Right atrium auricular region (tissue), 2 donors: ENCODE measurements at regions not wholly inside any gene's neighbourhood (a gene's known extent, or its start where the extent isn't known, plus 50 kb on each side); places are given as distances from the start of the nearest gene placed in this dataset.

Source experiments
- DNase-seq: peaks from one replicate; pipeline ENCODE4 v3.0.0-alpha.2; 2019; ENCODE audit warnings: low spot score
- H3K27ac ChIP-seq, 2 donors: fragments of 200-600 bp; sonication (generic); 1 replicate in 1 of 2; 2 replicates in 1 of 2; pipeline ENCODE4 v1.5.1; 2016 to 2019
- H3K27me3 ChIP-seq, 2 donors: fragments of 200-600 bp; sonication (generic); one replicate each; pipeline versions ENCODE4 v1.5.1 to v1.6.0; 2017 to 2019
- H3K36me3 ChIP-seq: fragments of 200-600 bp; sonication (generic); one replicate; pipeline ENCODE4 v1.5.1; 2016
- H3K4me1 ChIP-seq, 2 donors: fragments of 200-600 bp; sonication (generic); one replicate each; pipeline versions ENCODE4 v1.5.1 to v1.6.0; 2017 to 2019
- H3K4me3 ChIP-seq, 2 donors: fragments of 200-600 bp; sonication (generic); 1 replicate in 1 of 2; 2 replicates in 1 of 2; pipeline ENCODE4 v1.5.1; 2017 to 2019; ENCODE audit warnings: mild to moderate bottlenecking in 1 of 2, moderate library complexity in 1 of 2
- H3K9me3 ChIP-seq, 2 donors: fragments of 200-600 bp; sonication (generic); one replicate each; pipeline ENCODE4 v1.5.1; 2019
- CTCF ChIP-seq, 2 donors: fragments of 200-600 bp; sonication (generic); IDR thresholded peaks; one replicate each; pipeline ENCODE4 v1.5.1; 2019; ENCODE audit warnings: antibody characterized with exemption in 2 of 2

DNA sequence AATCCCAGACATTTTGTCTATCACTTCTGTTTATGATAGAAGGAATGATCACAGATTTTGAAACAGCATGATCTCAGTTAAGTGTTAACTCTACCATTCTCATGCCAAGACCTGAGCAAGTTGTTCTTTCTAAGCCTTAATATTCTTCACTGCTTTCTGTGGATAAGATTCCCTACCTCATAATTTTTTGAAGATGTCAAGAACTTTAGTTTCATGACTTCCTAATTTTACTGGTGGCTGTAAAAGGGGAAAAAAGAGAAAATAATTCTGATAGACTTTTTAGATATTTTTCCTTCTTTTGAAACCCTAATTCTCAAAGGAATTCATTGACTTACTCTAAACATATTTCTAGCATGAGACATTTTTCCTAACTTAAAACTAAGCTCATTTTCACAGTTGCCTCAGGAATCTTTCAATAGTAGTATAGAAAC, 520.0 kb upstream of the LUZP2 start:
- H3K27ac ChIP-seq, result no peak overlapping the region
- no peaks in the 10 kb centered on the region for H3K4me1 ChIP-seq
- no peak overlapping the region for H3K4me3 ChIP-seq
- no peak for TF ChIP-seq CTCF (IDR thresholded peaks at IDR 0.05)
- H3K27me3 ChIP-seq, result no peaks in the 10 kb centered on the region
- no peaks in the 10 kb centered on the region for H3K9me3 ChIP-seq
- H3K36me3 ChIP-seq, result no peaks in the 10 kb centered on the region
- no peak for DNase-seq

GRCh38 chr11:23988381-23989006, 508.4 kb upstream of the LUZP2 start:
- H3K9me3 ChIP-seq, result no peaks in the 10 kb centered on the region
- no peaks in the 10 kb centered on the region for H3K4me1 ChIP-seq
- DNase-seq, result no peak
- H3K4me3 ChIP-seq, result no peak overlapping the region
- no peak for TF ChIP-seq CTCF (IDR thresholded peaks at IDR 0.05)
- no peaks in the 10 kb centered on the region for H3K27me3 ChIP-seq
- no peaks in the 10 kb centered on the region for H3K36me3 ChIP-seq
- H3K27ac ChIP-seq, result no peak overlapping the region

- no peak for DNase-seq
These were observed 506.3 kb upstream of the LUZP2 start for GRCh38 chr11:23990346-23991164.

DNA sequence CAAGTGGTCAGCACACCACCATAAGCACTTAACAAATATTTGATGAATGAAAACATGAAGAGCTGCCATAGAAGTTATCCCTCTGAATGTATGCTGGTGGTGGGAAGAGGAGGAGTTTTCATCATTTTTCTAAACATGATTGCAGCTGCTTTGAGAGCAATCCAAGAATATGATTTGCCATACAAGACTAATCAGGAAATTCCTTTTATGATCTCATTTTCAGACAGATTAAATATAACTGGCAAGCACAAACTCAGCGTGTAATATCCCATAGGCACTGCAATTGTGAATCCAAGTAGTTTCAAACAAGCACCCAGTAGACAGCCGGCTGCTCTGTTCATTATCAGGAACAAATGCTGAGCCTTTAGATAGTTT, 505.7 kb upstream of the LUZP2 start:
- Histone ChIP-seq H3K9me3 (peaks cover 0 to 3% of the 10 kb centered on the region in 2 donors), H3K4me1 (no peaks in the 10 kb centered on the region), H3K27ac (no peak overlapping the region), H3K36me3 (no peaks in the 10 kb centered on the region), H3K27me3 (no peaks in the 10 kb centered on the region), H3K4me3 (no peak overlapping the region)
- no peak for TF ChIP-seq CTCF (IDR thresholded peaks at IDR 0.05)
- no peak for DNase-seq

More at GRCh38 chr11:23990346-23991164, 506.3 kb upstream of the LUZP2 start:
- TF ChIP-seq CTCF (IDR thresholded peaks at IDR 0.05), result no peak
- H3K36me3 ChIP-seq, result no peaks in the 10 kb centered on the region
- H3K9me3 ChIP-seq, result no peaks in the 10 kb centered on the region
- H3K4me3 ChIP-seq, result no peak overlapping the region
- H3K27ac ChIP-seq, result no peak overlapping the region
- no peaks in the 10 kb centered on the region for H3K27me3 ChIP-seq
- no peaks in the 10 kb centered on the region for H3K4me1 ChIP-seq

GRCh38 chr11:23995891-23996290, 501.0 kb upstream of the LUZP2 start:
- Histone ChIP-seq H3K4me3 (no peak overlapping the region), H3K27ac (no peak overlapping the region), H3K27me3 (no peaks in the 10 kb centered on the region), H3K36me3 (no peaks in the 10 kb centered on the region), H3K4me1 (no peaks in the 10 kb centered on the region), H3K9me3 (peaks cover 0 to 23% of the 10 kb centered on the region in 2 donors)
- no peak for TF ChIP-seq CTCF (IDR thresholded peaks at IDR 0.05)
- DNase-seq, result no peak
